ENCODE measurements at regions not wholly inside any gene's neighbourhood (a gene's known extent, or its start where the extent isn't known, plus 50 kb on each side); places are given as distances from the start of the nearest gene placed in this dataset.
"Not testable (repeated sequence)": the region's sequence is repeated elsewhere in the genome, so short reads cannot be mapped to it uniquely, and the experiment has no call there.

DNA sequence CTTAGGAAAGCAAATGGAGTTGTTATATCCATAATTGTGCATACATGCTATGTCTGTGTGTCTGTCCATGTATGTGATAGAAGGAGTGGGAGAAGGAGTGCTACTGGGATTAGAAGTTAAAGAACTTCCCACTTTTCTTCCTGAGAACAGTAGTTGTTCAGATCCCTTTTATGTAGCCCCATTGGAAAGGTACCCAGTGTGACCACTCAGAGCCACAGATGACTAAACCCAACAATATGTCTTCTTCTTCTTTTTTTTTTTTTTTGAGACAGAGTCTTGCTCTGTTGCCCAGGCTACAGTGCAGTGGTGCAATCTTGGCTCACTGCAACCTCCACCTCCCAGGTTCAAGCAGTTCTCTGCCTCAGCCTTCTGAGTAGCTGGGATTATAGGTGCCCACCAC lies 176.7 kb upstream of the MAP1B start:
- H3K4me2 ChIP-seq (ENCODE audit: low read depth, low read length); POLR2A ChIA-PET; BruUV-seq (replicated peaks); H3K9me3 ChIP-seq (ENCODE audit: low read length); H3K36me3 ChIP-seq (replicated peaks in 1 of 2; ENCODE audit: control insufficient read depth in 1 of 2, insufficient read depth in 2 of 2, low read length in 2 of 2); in situ Hi-C loops (cut with HindIII; ENCODE audit: extremely low pct_ligation_motif_present, low pct_unique_long_range_greater_than_20kb); H3K9ac ChIP-seq (ENCODE audit: insufficient read depth, low read depth, low read length); H3K27me3 ChIP-seq (ENCODE audit: control insufficient read depth in 1 of 2, insufficient read depth in 2 of 2, low read length in 2 of 2); H3K4me3 ChIP-seq (replicated peaks in 1 of 3; ENCODE audit: insufficient read depth in 1 of 3, low read depth in 2 of 3, low read length in 3 of 3); CTCF ChIA-PET (ENCODE audit: low intra/inter-chr PET ratio, low total read pairs); H4K20me1 ChIP-seq (ENCODE audit: insufficient read depth, low read length); H3K27ac ChIP-seq (ENCODE audit: extremely low read length, insufficient read depth, low read length); intact Hi-C loops (cut with micrococcal nuclease; ENCODE audit: unreplicated experiment); ATAC-seq; FAIRE-seq; H2AFZ ChIP-seq (ENCODE audit: low read length); H3K79me2 ChIP-seq (ENCODE audit: insufficient read depth, low read length); DNase-seq (ENCODE audit: low spot score): not testable (repeated sequence)
- peaks cover 22% of the 10 kb centered on the region for H3K4me1 ChIP-seq (ENCODE audit: insufficient read depth, low read length)

GRCh38 chr5:71932131-71932654 lies 175.1 kb upstream of the MAP1B start:
- POLR2A ChIA-PET, result no interaction called here
- in situ Hi-C loops (cut with HindIII; ENCODE audit: extremely low pct_ligation_motif_present, low pct_unique_long_range_greater_than_20kb), result no loop called here
- no peak overlapping the region for H3K4me3 ChIP-seq (replicated peaks in 1 of 3; ENCODE audit: insufficient read depth in 1 of 3, low read depth in 2 of 3, low read length in 3 of 3)
- no peaks in the 10 kb centered on the region for H3K9me3 ChIP-seq (ENCODE audit: low read length)
- no TSS peak for BruUV-seq (replicated peaks)
- 0% methylated on average over 1 of the region's 1 CpG for WGBS (ENCODE audit: low lambda C conversion rate)
- CTCF ChIA-PET (ENCODE audit: low intra/inter-chr PET ratio, low total read pairs), result no interaction called here
- ATAC-seq, result peak; percentile 77
- no peaks in the 10 kb centered on the region for H4K20me1 ChIP-seq (ENCODE audit: insufficient read depth, low read length)
- H3K27ac ChIP-seq (ENCODE audit: extremely low read length, insufficient read depth, low read length), result peak overlapping the region; percentile 33
- peaks cover 22% of the 10 kb centered on the region for H3K4me1 ChIP-seq (ENCODE audit: insufficient read depth, low read length)
- H3K27me3 ChIP-seq (ENCODE audit: control insufficient read depth in 1 of 2, insufficient read depth in 2 of 2, low read length in 2 of 2), result no peaks in the 10 kb centered on the region; a peak in 1 of 5 replicates
- DNase-seq (ENCODE audit: low spot score), result peak; percentile 25
- H2AFZ ChIP-seq (ENCODE audit: low read length), result no peak overlapping the region
- H3K9ac ChIP-seq (ENCODE audit: insufficient read depth, low read depth, low read length), result no peak overlapping the region
- no peak for FAIRE-seq
- intact Hi-C loops (cut with micrococcal nuclease; ENCODE audit: unreplicated experiment), result no loop called here
- H3K79me2 ChIP-seq (ENCODE audit: insufficient read depth, low read length), result no peaks in the 10 kb centered on the region
- peak overlapping the region; percentile 61 for H3K4me2 ChIP-seq (ENCODE audit: low read depth, low read length)
- H3K36me3 ChIP-seq (replicated peaks in 1 of 2; ENCODE audit: control insufficient read depth in 1 of 2, insufficient read depth in 2 of 2, low read length in 2 of 2), result no peaks in the 10 kb centered on the region
- TF ChIP-seq ZNF816 (CRISPR knock-in tag; IDR thresholded peaks at IDR 0.05; ENCODE audit: borderline replicate concordance) (no peak), CREB1 (IDR thresholded peaks at IDR 0.05) (0 out of 2 replicates have a peak, but pooled peaks have one; percentile 8), CREB1 (CRISPR knock-in tag; IDR thresholded peaks at IDR 0.05) (no peak), CEBPB (IDR thresholded peaks at IDR 0.05; ENCODE audit: borderline replicate concordance, low read depth, low read length) (no peak), XRCC5 (optimal IDR thresholded peaks at IDR 0.05; ENCODE audit: low read length) (peak; percentile 17), ARNT2 (CRISPR knock-in tag; IDR thresholded peaks at IDR 0.05; ENCODE audit: low read depth) (no peak), RFXANK (CRISPR knock-in tag; IDR thresholded peaks at IDR 0.05) (no peak), ATF5 (CRISPR knock-in tag; IDR thresholded peaks at IDR 0.05; ENCODE audit: low read depth) (no peak), ZZZ3 (CRISPR knock-in tag; IDR thresholded peaks at IDR 0.05; ENCODE audit: borderline replicate concordance) (no peak), ZNF281 (CRISPR knock-in tag; IDR thresholded peaks at IDR 0.05; ENCODE audit: borderline replicate concordance) (no peak), JUN (CRISPR knock-in tag; IDR thresholded peaks at IDR 0.05) (no peak)
- TF ChIP-seq, protein P1, sequence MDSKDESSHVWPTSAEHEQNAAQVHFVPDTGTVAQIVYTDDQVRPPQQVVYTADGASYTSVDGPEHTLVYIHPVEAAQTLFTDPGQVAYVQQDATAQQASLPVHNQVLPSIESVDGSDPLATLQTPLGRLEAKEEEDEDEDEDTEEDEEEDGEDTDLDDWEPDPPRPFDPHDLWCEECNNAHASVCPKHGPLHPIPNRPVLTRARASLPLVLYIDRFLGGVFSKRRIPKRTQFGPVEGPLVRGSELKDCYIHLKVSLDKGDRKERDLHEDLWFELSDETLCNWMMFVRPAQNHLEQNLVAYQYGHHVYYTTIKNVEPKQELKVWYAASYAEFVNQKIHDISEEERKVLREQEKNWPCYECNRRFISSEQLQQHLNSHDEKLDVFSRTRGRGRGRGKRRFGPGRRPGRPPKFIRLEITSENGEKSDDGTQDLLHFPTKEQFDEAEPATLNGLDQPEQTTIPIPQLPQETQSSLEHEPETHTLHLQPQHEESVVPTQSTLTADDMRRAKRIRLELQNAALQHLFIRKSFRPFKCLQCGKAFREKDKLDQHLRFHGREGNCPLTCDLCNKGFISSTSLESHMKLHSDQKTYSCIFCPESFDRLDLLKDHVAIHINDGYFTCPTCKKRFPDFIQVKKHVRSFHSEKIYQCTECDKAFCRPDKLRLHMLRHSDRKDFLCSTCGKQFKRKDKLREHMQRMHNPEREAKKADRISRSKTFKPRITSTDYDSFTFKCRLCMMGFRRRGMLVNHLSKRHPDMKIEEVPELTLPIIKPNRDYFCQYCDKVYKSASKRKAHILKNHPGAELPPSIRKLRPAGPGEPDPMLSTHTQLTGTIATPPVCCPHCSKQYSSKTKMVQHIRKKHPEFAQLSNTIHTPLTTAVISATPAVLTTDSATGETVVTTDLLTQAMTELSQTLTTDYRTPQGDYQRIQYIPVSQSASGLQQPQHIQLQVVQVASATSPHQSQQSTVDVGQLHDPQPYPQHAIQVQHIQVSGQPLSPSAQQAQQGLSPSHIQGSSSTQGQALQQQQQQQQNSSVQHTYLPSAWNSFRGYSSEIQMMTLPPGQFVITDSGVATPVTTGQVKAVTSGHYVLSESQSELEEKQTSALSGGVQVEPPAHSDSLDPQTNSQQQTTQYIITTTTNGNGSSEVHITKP (CRISPR knock-in tag; IDR thresholded peaks at IDR 0.05; ENCODE audit: low read depth), result peak; percentile 73; the same call in 1 of the 2 replicates
